BJ (cell line): ENCODE measurements at regions not wholly inside any gene's neighbourhood (a gene's known extent, or its start where the extent isn't known, plus 50 kb on each side); places are given as distances from the start of the nearest gene placed in this dataset.

Experiments
- CTCF ChIA-PET: fragments of 350-600 bp; formaldehyde crosslinking; extraction: SDS; loops from one replicate; lab custom pipeline; 2021; ENCODE audit warnings: antibody characterized with exemption, inconsistent platforms; lab: Yijun Ruan, JAX
- POLR2A ChIA-PET: fragments of 300-600 bp; sonication (Branson Sonifier 250); formaldehyde crosslinking; extraction: SDS; loops from one replicate; lab custom pipeline; 2021; ENCODE audit warnings: antibody characterized with exemption; lab: Charles Lee
- DNase-seq: peaks from one replicate; pipeline ENCODE4 v3.0.0-alpha.2; 2011; ENCODE audit warnings: low read depth
- H3K27me3 ChIP-seq: 2 replicates; pipeline ENCODE4 v1.6.0; 2011; ENCODE audit warnings: low read length; ENCODE audit not compliant: control insufficient read depth, insufficient read depth
- H3K36me3 ChIP-seq: 2 replicates; pipeline ENCODE4 v1.5.1; 2011; ENCODE audit warnings: low read length; ENCODE audit not compliant: control insufficient read depth, insufficient read depth
- H3K4me3 ChIP-seq: 2 replicates; pipeline ENCODE4 v1.5.1; 2011; ENCODE audit warnings: low read depth, mild to moderate bottlenecking, control low read depth, low read length
- TF ChIP-seq, protein P1 (sequence below): IDR thresholded peaks from 2 replicates; pipeline ENCODE4 v1.5.1; 2011; ENCODE audit warnings: low read depth, mild to moderate bottlenecking, control low read depth, inconsistent platforms, low read length, moderate library complexity; ENCODE audit not compliant: insufficient read depth

DNA sequence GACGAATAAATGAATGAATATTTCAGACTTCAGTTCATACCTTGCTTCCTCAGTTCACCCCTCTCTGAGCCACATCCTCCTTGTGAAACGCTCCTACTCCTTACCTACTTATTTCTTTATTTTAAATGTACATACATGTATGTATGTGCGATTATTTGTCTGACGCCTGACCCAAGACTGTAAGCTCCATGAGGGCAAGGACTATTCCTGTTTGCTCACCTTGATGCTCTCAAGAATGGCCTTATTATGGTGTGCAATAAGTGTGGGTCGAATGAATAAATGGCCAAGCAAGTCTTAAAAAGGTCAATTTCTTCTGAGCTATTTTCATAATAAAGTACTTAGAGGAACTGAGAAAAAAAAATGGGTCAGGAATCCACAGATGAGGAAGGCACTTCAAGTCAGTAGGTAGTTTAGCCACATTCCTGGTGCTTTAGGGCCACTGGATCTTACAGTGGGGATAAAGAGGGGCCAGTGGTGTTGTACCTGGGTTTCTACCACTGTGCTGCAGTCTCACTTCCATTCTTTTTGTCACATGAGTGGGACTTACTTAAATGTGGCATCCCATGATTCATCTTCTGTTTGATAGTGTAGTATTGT lies 74.7 kb downstream of the SDC1 start:
- Histone ChIP-seq H3K27me3 (no peaks in the 10 kb centered on the region), H3K4me3 (no peak overlapping the region), H3K36me3 (no peaks in the 10 kb centered on the region)
- TF ChIP-seq, protein P1, sequence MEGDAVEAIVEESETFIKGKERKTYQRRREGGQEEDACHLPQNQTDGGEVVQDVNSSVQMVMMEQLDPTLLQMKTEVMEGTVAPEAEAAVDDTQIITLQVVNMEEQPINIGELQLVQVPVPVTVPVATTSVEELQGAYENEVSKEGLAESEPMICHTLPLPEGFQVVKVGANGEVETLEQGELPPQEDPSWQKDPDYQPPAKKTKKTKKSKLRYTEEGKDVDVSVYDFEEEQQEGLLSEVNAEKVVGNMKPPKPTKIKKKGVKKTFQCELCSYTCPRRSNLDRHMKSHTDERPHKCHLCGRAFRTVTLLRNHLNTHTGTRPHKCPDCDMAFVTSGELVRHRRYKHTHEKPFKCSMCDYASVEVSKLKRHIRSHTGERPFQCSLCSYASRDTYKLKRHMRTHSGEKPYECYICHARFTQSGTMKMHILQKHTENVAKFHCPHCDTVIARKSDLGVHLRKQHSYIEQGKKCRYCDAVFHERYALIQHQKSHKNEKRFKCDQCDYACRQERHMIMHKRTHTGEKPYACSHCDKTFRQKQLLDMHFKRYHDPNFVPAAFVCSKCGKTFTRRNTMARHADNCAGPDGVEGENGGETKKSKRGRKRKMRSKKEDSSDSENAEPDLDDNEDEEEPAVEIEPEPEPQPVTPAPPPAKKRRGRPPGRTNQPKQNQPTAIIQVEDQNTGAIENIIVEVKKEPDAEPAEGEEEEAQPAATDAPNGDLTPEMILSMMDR = no peak
- no peak for DNase-seq
- POLR2A ChIA-PET = no interaction called here
- CTCF ChIA-PET = no interaction called here

GRCh38 chr2:20149703-20150030 lies 75.3 kb downstream of the SDC1 start:
- no peaks in the 10 kb centered on the region for H3K27me3 ChIP-seq
- no peaks in the 10 kb centered on the region for H3K36me3 ChIP-seq
- CTCF ChIA-PET = interaction anchor here (1.3 kb wide), 1 partner anchor 13 kb away, joined by 5 read pairs; no protein-coding TSS in a partner anchor
- TF ChIP-seq, protein P1 = no peak
- POLR2A ChIA-PET = no interaction called here
- DNase-seq = no peak
- H3K4me3 ChIP-seq = 0 out of 2 replicates have a peak overlapping the region, but pooled peaks have one; percentile 1

DNA sequence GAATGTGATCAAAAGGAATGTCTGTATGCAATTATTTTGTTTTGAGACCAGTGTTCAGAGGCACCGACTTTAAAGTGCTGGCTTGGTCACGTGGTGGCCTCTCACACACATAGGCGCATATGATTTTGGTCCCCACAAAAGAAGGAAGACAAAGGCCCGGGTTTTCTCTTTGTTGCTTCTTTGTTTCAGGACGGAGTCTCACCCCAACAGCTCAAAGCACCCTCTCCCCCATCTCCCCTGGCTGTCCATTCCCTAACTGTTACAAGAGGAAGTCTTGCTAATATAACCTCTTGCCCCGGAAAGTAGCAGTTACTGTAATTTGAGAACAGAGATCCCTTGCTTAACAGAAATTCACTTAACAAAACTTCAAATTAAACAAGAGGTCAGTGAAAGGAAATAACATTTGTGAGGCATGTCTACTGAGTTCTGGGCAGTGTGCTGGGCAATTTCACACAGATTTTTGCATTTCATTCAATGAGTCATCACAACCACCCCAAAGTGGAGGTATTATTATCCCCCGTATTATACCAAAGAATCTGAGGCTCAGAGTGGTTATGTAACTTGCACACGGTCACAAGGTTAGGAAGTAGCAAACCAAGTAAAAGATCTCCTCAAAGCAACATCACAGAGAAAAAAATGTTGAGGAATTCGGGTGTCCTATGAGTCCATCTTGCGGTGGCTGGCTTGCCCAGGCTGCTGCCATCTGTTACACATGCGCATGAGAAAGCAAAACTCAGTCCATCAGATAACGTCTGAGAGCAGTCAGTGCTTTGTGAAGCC lies 75.8 kb downstream of the SDC1 start:
- TF ChIP-seq, protein P1 = peak; percentile 15; the same call in 1 of the 2 replicates
- DNase-seq = peak; percentile 95
- Histone ChIP-seq H3K27me3 (no peaks in the 10 kb centered on the region), H3K4me3 (no peak overlapping the region), H3K36me3 (no peaks in the 10 kb centered on the region)
- POLR2A ChIA-PET = no interaction called here
- CTCF ChIA-PET = interaction anchor here (0.9 to 1.4 kb wide), 4 partner anchors 12 to 77 kb away, joined by 3 to 6 read pairs (median 4); no protein-coding TSS in a partner anchor

GRCh38 chr2:20148426-20148922 lies 76.5 kb downstream of the SDC1 start:
- H3K27me3 ChIP-seq = no peaks in the 10 kb centered on the region
- DNase-seq = no peak
- ChIA-PET POLR2A (no interaction called here), CTCF (interaction anchor here (0.9 to 1.4 kb wide), 4 partner anchors 12 to 77 kb away, joined by 3 to 6 read pairs (median 4); no protein-coding TSS in a partner anchor)
- no peaks in the 10 kb centered on the region for H3K36me3 ChIP-seq
- H3K4me3 ChIP-seq = no peak overlapping the region
- TF ChIP-seq, protein P1 = no peak

GRCh38 chr2:20147351-20147750 lies 77.6 kb downstream of the SDC1 start:
- H3K36me3 ChIP-seq = no peaks in the 10 kb centered on the region
- H3K4me3 ChIP-seq = no peak overlapping the region
- no peak for DNase-seq
- ChIA-PET POLR2A (no interaction called here), CTCF (interaction anchor here (1.2 kb wide), 1 partner anchor 20 kb away, joined by 3 read pairs; no protein-coding TSS in a partner anchor)
- TF ChIP-seq, protein P1 = no peak
- H3K27me3 ChIP-seq = no peaks in the 10 kb centered on the region
